Thoracic aorta (tissue), 2 donors: ENCODE measurements at regions not wholly inside any gene's neighbourhood (a gene's known extent, or its start where the extent isn't known, plus 50 kb on each side); places are given as distances from the start of the nearest gene placed in this dataset.

Experiments
- ATAC-seq: fragments of 150-250 bp; one replicate; pipeline ENCODE4 v1.8.0; 2017; ENCODE audit warnings: low read depth; ENCODE audit not compliant: insufficient number of reproducible peaks, low FRiP score
- DNase-seq: peaks from one replicate; pipeline ENCODE4 v3.0.0-alpha.2; 2020; ENCODE audit warnings: low spot score
- H3K27ac ChIP-seq, 2 donors: fragments of 200-600 bp; sonication (generic); 1 replicate in 1 of 2; 2 replicates in 1 of 2; pipeline ENCODE4 v1.5.1; 2016; ENCODE audit warnings: mild to moderate bottlenecking in 2 of 2, moderate library complexity in 2 of 2
- H3K27me3 ChIP-seq: fragments of 200-600 bp; sonication (generic); replicated peaks from 2 replicates; pipeline ENCODE4 v1.6.0; 2016; ENCODE audit warnings: mild to moderate bottlenecking; ENCODE audit not compliant: insufficient read depth
- H3K36me3 ChIP-seq: fragments of 200-600 bp; sonication (generic); one replicate; pipeline ENCODE4 v1.5.1; 2016
- H3K4me1 ChIP-seq, 2 donors: fragments of 200-600 bp; sonication (generic); 1 replicate in 1 of 2; 2 replicates in 1 of 2; pipeline versions ENCODE4 v1.5.1 to v1.6.0; 2016; ENCODE audit warnings: low read depth in 2 of 2, mild to moderate bottlenecking in 1 of 2; ENCODE audit not compliant: control insufficient read depth in 1 of 2
- H3K4me3 ChIP-seq: fragments of 200-600 bp; sonication (generic); 2 replicates; pipeline ENCODE4 v1.5.1; 2016; ENCODE audit warnings: mild to moderate bottlenecking
- H3K9me3 ChIP-seq: fragments of 200-600 bp; sonication (generic); 2 replicates; pipeline ENCODE4 v1.5.1; 2016
- CTCF ChIP-seq: fragments of 200-600 bp; sonication (generic); IDR thresholded peaks from one replicate; pipeline ENCODE4 v1.5.1; 2019; ENCODE audit warnings: antibody characterized with exemption

GRCh38 chr3:117700573-117701360, 991.2 kb downstream of the TUSC7 start:
- no peak for TF ChIP-seq CTCF
- ATAC-seq = no peak

GRCh38 chr3:117705011-117705410, 995.4 kb downstream of the TUSC7 start:
- TF ChIP-seq CTCF = no peak
- H3K4me3 ChIP-seq = no peak overlapping the region
- no peak for ATAC-seq
- peaks cover 0 to 12% of the 10 kb centered on the region in 2 donors for H3K4me1 ChIP-seq
- H3K9me3 ChIP-seq = no peaks in the 10 kb centered on the region
- DNase-seq = no peak
- no peaks in the 10 kb centered on the region for H3K27me3 ChIP-seq
- H3K36me3 ChIP-seq = no peaks in the 10 kb centered on the region
- no peak overlapping the region for H3K27ac ChIP-seq

More at GRCh38 chr3:117700573-117701360, 991.2 kb downstream of the TUSC7 start:
- no peak for DNase-seq
- H3K36me3 ChIP-seq = no peaks in the 10 kb centered on the region
- no peak overlapping the region for H3K4me3 ChIP-seq
- H3K27ac ChIP-seq = no peak overlapping the region
- no peaks in the 10 kb centered on the region for H3K27me3 ChIP-seq
- no peaks in the 10 kb centered on the region for H3K9me3 ChIP-seq
- H3K4me1 ChIP-seq = peaks cover 0 to 12% of the 10 kb centered on the region in 2 donors

- no peaks in the 10 kb centered on the region for H3K9me3 ChIP-seq
- ATAC-seq (no peak), DNase-seq (no peak)
- H3K27me3 ChIP-seq = no peaks in the 10 kb centered on the region
- H3K27ac ChIP-seq = no peak overlapping the region
- no peaks in the 10 kb centered on the region for H3K36me3 ChIP-seq
- no peak overlapping the region for H3K4me3 ChIP-seq
- TF ChIP-seq CTCF = no peak
- peaks cover 0 to 6% of the 10 kb centered on the region in 2 donors for H3K4me1 ChIP-seq
These were observed 996.5 kb downstream of the TUSC7 start for GRCh38 chr3:117706037-117706436.

- Histone ChIP-seq H3K4me1 (no peaks in the 10 kb centered on the region), H3K27ac (no peak overlapping the region), H3K9me3 (no peaks in the 10 kb centered on the region), H3K36me3 (no peaks in the 10 kb centered on the region), H3K4me3 (no peak overlapping the region), H3K27me3 (no peaks in the 10 kb centered on the region)
- no peak for TF ChIP-seq CTCF
- DNase-seq = no peak
- ATAC-seq = no peak
These were observed 997.2 kb downstream of the TUSC7 start for GRCh38 chr3:117706756-117707155.

- Histone ChIP-seq H3K27ac (no peak overlapping the region), H3K27me3 (no peaks in the 10 kb centered on the region), H3K36me3 (no peaks in the 10 kb centered on the region), H3K4me3 (no peak overlapping the region), H3K9me3 (no peaks in the 10 kb centered on the region), H3K4me1 (no peaks in the 10 kb centered on the region)
- ATAC-seq (no peak), DNase-seq (no peak)
- TF ChIP-seq CTCF = no peak
These were observed 999.0 kb downstream of the TUSC7 start for GRCh38 chr3:117708601-117709000.
